NCI-H1930 (cell line): ENCODE measurements at regions not wholly inside any gene's neighbourhood (a gene's known extent, or its start where the extent isn't known, plus 50 kb on each side); places are given as distances from the start of the nearest gene placed in this dataset.

ENCODE experiments used
- DNase-seq, 2 experiments: peaks; one replicate each; lab custom pipeline; 2025; lab: John Stamatoyannopoulos, UW

- DNase-seq: no peak
Observed at GRCh38 chr1:98480271-98480670, 181.2 kb upstream of the SNX7 start.

GRCh38 chr1:98478121-98478520 lies 183.4 kb upstream of the SNX7 start:
- no peak for DNase-seq

- DNase-seq: no peak
Observed at GRCh38 chr1:98472878-98473277, 188.6 kb upstream of the SNX7 start.

- no peak for DNase-seq
Observed at GRCh38 chr1:98471633-98472032, 189.9 kb upstream of the SNX7 start.

GRCh38 chr1:98468111-98468717 lies 193.3 kb upstream of the SNX7 start:
- peak in 1 of 2 experiments; percentile 34 for DNase-seq

GRCh38 chr1:98467586-98467985 lies 193.9 kb upstream of the SNX7 start:
- DNase-seq: no peak

- DNase-seq: no peak
Observed at GRCh38 chr1:98467122-98467521, 194.4 kb upstream of the SNX7 start.

GRCh38 chr1:98461873-98462385 lies 199.6 kb upstream of the SNX7 start:
- no peak for DNase-seq

- no peak for DNase-seq
Observed at GRCh38 chr1:98460136-98460535, 201.4 kb upstream of the SNX7 start.

- DNase-seq: no peak
Observed at GRCh38 chr1:98459486-98459870, 202.0 kb upstream of the SNX7 start.

- no peak for DNase-seq
Observed at GRCh38 chr1:98458511-98459485, 202.7 kb upstream of the SNX7 start.

GRCh38 chr1:98457248-98457647 lies 204.3 kb upstream of the SNX7 start:
- DNase-seq: no peak

- no peak for DNase-seq
Observed at GRCh38 chr1:98454666-98455065, 206.9 kb upstream of the SNX7 start.

- peak in 1 of 2 experiments; percentile 33 for DNase-seq
Observed at GRCh38 chr1:98453066-98453465, 208.5 kb upstream of the SNX7 start.

- DNase-seq: no peak
Observed at GRCh38 chr1:98452162-98452561, 209.4 kb upstream of the SNX7 start.

- DNase-seq: no peak
Observed at GRCh38 chr1:98441281-98441680, 220.2 kb upstream of the SNX7 start.

GRCh38 chr1:98439471-98439870 lies 222.1 kb upstream of the SNX7 start:
- no peak for DNase-seq

- no peak for DNase-seq
Observed at GRCh38 chr1:98437540-98437939, 224.0 kb upstream of the SNX7 start.

- DNase-seq: no peak
Observed at GRCh38 chr1:98437011-98437410, 224.5 kb upstream of the SNX7 start.

GRCh38 chr1:98429965-98430443 lies 231.5 kb upstream of the SNX7 start:
- DNase-seq: peak; percentile 14 to 28

GRCh38 chr1:98428864-98429263 lies 232.7 kb upstream of the SNX7 start:
- no peak for DNase-seq

- no peak for DNase-seq
Observed at GRCh38 chr1:98427664-98428063, 233.9 kb upstream of the SNX7 start.

- DNase-seq: no peak
Observed at GRCh38 chr1:98426092-98426491, 235.4 kb upstream of the SNX7 start.
